ENCODE measurements at regions not wholly inside any gene's neighbourhood (a gene's known extent, or its start where the extent isn't known, plus 50 kb on each side); places are given as distances from the start of the nearest gene placed in this dataset.

- TF ChIP-seq POLR2A (IDR thresholded peaks at IDR 0.05) (no peak), CTCF (IDR thresholded peaks at IDR 0.05) (no peak), EP300 (IDR thresholded peaks at IDR 0.05) (no peak), POLR2AphosphoS5 (IDR thresholded peaks at IDR 0.05) (no peak)
Observed at GRCh38 chr5:53164478-53165165, 55.1 kb upstream of the MOCS2 start.
